DMS 273 treated with DMSO at 0.1 percent for 48 hours (cell line): ENCODE measurements at regions not wholly inside any gene's neighbourhood (a gene's known extent, or its start where the extent isn't known, plus 50 kb on each side); places are given as distances from the start of the nearest gene placed in this dataset.
"Not testable (repeated sequence)": the region's sequence is repeated elsewhere in the genome, so short reads cannot be mapped to it uniquely, and the experiment has no call there.

Experiments
- DNase-seq: peaks from one replicate; lab custom pipeline; 2025; lab: John Stamatoyannopoulos, UW

DNA sequence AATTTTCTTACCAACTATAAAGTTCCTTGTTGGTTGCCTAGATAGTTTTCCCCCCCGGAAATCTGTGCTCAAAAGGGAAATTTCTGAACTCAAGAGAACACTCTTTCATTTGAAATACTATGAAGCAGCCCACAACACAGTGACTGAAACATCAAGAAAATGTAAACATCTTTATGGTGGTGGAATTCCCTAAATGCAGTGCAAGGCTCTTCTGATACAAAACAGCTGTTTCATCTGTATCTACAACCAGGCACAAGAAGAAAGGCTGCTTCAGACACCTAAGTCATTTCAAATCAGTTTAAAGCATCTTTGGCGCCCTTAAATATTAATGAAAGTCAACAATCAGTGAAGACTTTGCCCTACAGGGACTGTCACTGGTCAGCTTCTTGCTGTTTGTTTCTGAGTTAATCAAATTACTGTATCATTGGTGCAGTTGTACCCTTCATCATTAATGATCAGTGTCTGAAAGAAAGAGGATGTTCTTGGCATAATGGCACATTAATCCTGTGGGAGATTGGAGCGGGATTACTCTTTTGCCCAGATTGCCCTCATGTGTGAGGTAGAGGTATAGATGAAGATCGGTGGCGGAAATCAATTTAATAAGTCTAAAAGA is 947.0 kb downstream of the NR2F1-AS1 start:
- no peak for DNase-seq

DNA sequence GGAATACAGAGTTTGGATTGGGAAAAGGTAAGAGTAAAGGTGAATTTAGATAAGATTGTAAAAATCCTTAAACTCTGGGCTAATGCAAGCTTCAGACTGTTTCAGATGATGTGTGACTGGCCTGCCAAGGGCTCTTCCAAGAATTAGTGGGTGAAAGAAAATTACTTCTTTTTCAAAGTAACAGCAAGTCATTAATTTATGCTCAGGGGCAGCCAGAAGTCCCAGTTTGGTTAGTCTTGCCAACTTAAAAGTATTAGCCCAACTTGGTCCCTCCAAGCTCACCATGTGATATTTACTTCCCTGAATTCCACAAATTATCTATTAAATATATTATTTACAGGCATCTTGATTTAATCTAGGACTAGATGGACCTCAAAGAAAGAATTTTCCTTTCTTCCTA is 947.8 kb downstream of the NR2F1-AS1 start:
- DNase-seq, result no peak

DNA sequence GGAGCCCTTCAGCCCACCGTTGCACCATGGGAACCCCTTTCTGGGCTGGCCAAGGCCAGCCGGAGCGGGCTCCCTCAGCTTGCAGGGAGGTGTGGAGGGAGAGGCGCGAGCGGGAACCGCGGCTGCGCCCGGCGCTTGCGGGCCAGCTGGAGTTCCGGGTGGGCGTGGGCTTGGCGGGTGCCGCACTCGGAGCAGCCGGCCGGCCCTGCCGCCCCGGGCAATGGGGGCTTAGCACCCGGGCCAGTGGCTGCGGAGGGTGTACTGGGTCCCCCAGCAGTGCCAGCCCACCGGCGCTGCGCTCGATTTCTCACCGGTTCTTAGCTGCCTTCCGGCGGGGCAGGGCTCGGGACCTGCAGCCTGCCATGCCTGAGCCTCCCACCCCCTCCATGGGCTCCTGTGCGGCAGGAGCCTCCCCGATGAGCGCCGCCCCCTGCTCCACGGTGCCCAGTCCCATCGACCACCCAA is 949.8 kb downstream of the NR2F1-AS1 start:
- not testable (repeated sequence) for DNase-seq

DNA sequence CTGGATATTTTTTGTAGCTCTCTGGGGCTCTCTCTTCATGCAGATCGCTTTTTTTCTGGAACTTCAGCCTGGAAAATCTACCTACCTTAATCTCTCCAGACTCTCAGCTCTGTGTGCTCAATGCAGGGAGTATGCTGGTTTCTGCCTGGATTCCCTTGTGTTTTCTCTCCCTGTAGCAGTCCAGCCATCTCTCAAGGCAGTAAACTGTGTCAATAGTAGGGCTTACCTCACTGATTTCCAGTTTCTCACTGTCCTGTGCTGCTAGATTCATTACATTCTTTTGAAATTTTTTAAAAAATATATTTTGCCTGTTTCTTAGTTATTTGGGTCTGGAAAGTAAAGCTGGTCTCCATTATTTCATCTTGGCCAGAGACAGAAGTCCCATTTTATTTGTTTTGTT is 951.4 kb downstream of the NR2F1-AS1 start:
- DNase-seq, result no peak

DNA sequence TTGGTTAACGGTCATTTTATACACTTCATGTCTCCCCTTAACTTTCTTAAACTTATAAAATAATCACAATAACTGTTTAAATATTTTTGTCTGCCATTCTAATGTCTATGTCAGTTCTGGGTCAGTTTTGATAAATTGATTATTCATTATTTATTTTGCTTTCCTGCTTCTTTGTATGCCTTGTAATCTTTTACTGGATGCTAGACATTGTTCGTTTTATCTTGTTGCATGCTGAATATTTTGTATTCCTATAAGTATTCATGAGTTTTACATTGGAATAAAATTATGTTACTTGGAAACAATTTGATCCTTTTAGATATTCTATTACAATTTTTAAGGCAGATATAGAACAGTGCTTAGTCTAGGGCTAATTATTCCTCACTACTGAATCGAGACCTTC is 952.0 kb downstream of the NR2F1-AS1 start:
- no peak for DNase-seq

DNA sequence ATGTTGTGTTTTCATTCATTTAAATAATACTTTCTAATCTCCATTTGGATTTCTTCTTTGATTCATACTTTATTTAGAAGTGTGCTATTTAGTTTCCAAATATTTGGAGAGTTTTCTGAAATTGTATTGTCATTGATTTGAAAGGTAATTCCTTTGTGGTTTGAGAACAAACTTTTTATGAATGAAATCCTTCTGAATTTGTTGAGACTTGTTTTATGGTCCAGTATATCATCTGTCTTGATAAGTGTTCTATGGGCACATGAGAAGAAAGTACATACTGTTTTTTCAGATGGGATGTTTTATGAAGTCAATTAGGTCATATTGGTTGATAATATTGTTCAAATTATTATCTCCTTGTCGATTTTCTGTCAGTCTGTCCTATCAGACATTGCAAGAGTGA is 953.8 kb downstream of the NR2F1-AS1 start:
- DNase-seq, result no peak

DNA sequence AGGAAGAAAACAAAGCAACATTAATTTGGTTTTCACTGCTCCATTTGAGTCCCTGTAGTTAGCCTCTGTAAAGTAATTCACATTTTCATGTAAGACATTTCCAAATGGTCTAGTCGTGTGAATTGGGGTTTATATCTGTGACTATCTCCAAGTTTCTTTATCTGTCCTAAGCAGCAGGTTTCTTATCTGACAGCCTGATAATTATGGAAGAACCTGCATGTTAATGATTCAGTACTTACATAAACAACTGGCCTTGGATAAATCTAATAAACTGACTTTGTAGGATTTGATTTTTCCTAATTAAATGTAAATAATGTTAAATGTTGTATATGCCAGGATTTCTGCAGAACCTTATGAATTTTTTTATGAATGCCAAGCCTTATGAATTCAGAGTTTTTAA is 964.9 kb downstream of the NR2F1-AS1 start:
- DNase-seq, result no peak

DNA sequence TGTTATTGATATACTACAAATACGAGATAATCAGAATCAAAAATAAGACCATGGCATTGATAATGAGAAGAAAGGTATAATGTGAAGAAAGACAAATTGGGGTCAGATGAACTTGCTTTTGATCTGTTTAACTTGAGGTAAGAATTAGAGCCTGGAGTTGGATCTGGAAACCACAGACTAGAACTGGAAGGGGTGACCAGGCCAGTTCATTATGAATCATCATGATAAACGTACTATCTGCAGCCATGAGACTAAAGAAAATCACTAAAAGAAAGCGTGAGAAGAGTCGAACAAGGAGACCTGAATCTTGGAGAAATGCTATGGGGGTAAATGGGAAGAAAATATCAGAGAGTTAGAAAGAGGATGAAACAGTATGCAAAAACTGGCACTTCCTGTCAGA is 967.5 kb downstream of the NR2F1-AS1 start:
- no peak for DNase-seq

DNA sequence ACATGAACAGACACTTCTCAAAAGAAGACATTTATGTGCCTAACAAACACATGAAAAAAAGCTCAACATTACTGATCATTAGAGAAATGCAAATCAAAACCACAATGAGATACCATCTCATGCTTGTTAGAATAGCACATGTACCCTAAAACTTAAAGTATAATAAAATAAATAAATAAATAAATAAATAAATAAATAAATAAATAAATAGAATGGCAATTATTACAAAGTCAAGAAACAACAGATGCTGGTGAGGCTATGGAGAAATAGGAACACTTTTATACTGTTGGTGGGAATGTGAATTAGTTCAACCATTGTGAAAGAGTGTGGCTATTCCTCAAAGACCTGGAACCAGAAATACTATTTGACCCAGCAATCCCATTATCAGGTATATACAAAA is 970.6 kb downstream of the NR2F1-AS1 start:
- not testable (repeated sequence) for DNase-seq

DNA sequence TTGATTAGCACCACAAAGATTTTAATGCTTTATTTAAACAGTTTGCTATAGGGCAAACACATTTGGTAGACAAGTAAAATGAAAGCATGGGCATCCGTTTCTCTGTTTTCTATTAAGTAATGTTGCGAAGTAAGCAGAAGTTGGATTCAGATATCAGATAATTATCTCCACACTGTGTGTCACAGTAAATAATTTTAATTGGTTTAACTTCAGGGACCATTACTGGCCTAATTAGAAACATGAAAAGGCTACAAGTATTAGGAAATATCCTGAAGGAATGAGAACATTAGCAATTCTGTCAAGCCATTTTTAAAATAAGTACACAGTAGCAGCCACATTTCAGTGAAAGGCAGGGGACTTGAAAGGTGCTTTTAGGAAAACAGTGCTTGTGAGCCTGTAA is 975.4 kb downstream of the NR2F1-AS1 start:
- no peak for DNase-seq

DNA sequence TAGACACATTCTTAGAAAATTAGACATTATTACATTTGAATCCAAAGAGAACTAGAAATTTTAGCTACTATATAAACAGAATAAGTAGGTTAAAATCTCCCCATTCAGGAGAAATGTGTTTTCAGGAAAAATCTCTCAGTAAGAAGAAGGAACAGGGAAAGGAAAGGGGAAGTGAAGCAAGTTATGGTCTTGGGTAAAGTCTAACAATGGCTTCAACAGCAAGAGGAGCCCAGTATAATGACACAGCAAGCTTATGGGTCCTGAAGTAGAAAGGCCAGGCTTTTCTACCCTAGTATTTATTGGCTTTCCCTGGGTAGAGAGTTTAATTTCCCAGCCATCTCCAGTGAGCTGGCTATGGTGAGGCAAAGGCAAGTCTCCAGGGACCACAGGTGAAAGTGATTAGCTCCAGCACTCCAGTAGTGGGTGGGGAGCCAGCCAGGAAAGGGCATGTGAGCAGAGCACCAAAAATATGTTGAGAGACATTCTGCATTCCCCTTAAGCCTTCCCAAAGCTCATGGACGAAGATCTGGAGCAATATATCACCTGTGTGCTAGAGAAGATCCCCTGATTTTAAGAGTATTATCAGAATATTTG is 981.7 kb downstream of the NR2F1-AS1 start:
- DNase-seq, result no peak

DNA sequence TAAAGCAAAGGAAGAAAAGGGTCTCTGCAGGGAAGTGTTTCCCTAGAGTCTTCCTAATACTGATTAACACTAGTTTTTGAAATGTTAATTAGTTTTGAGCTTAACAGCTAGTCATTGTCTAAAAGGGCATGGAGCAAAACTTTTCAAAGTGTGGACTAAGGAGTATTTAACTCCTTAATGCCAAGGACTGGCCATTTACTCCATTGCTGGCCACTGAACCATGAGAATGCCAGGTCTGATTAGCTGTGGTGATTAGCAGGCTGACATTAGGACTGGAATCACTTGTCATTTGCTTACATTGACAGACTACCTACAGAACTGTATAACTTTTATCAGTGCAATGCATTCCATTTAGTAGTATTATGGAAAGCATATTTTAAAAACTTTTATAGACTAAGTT is 987.0 kb downstream of the NR2F1-AS1 start:
- no peak for DNase-seq

DNA sequence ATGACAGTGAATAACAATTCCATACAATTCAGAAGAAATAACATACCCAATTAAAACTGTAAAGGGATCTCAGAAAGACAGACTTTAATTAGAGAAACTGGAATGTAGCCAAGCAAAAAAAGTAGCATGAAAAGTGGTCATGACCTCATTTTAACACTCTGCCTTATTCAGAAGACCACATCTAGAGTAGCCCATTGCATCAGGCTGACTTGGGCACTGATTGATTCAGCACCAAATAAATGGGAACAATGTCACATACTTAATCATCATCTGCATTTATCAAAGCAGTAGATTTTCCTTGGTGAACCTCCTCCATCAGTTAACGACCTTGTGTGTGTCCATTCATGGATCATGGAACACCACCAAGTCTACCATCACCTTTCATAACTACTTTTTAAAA is 992.1 kb downstream of the NR2F1-AS1 start:
- no peak for DNase-seq

DNA sequence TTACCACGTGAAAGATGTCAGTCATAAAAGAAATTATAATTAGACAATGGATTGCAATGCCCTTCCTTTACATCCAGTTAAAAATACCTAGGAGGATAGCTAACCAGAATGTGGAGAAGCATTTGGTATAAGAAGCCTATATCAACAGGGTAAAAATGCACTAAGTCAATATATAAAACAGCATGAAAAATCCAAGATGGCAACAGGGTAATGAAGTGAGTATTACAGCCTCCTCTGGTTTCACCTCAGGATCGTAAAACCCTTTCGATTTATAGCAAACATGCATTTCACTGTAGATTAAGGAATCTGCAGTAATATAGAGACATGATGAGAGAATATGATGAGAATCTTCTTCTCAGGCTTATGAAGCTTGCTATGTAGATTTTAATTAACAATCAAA is 999.3 kb downstream of the NR2F1-AS1 start:
- DNase-seq, result no peak

DNA sequence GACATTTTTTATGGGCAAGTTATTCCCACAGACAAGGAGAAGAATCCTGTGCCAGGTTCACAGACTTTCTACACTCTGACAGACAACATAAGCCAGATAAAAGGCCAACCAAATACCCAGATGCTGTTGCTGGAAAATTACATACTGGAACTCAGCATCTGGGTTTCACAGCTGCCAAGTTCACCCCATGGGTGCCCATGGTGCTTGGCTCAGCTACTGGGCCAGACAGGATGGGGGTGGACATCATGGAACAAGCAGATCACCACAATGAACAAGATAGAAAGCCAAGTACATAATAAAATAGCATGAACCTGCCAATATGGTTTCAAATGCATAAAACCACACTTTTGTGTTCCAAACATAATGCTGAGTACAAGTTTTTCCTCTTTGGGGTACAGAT is 999.8 kb downstream of the NR2F1-AS1 start:
- no peak for DNase-seq

DNA sequence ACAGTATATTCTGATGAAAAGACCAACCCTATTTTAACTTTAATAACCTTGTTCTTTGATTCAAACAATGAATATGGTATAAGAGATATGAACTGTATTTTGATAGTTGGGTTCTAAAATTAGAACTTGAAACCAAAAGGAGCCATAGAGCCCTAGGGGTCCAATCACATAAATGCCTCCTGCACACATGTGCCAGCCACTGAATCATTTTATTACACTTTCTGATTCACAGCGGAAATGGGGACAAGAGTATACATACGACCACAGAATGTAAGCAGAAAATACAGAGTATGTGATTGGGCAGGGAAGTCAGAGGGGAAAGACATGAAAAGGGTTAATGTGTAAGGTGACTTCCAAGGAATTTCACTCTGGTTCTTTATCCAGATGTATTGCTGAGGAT is 1000.2 kb downstream of the NR2F1-AS1 start:
- DNase-seq, result no peak

DNA sequence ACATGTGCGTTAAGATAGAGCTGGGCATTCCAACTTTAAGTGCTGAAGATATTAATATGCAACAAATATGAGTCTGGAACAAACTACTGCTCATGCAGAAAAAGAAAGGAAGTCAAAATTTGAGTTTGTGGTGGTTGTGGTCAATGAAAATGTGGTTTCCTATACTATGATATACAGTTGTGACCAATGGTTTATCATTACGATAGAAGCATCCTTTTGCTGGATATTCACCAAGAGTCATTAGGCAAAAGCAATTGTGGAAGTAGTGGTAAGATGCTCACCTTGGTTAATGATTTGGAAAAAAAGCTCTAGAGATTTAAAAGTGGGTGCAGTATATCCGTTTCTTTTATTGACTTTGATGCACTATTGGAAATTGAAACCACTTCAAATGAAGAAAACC is 1007.0 kb downstream of the NR2F1-AS1 start:
- no peak for DNase-seq

DNA sequence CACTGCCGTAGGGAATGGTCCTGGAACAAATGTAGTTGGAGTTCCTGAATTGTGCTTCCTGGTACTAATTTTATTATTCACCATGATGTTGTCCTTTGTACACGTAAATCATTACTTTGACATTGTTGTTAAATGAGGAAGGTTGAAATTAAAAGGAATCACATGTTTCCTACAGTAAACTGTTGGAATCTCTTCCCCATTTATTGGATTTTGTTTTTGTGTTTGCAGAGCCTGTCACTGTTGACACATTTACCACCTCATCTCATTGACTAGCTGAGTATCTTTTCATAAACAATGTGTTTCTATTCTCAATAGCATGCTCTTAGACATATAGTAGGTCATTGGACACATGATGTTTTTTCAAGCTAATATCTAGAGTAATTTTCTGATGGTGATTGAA is 1012.5 kb downstream of the NR2F1-AS1 start:
- no peak for DNase-seq

DNA sequence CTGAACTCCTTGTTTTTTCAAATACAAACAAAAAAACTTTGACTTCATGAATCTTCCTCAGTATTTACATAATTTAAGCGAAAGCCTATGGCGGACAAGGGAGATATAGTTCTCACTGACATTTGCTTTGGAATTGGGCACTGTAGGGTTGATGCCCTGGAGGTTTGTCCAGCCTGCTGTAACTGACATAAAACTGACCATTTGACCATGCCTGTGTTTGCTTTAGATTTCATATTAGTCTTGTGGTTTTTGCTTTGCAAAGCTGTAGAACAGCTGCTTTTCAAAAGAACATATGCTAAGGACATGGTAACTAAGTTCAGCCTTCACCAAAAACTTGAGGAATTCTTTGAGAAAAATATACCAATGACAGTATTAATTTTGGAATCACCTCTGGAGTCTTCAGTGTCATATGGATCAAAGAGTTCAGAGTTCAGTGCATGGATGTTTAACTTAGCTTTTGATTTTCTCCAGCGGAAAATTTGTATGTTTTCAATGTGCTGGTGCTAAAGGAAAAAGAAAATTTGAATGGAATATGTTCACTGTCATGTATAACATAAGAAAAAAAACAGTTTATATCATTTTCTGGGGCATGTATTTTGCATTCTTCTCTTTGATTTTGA is 1013.1 kb downstream of the NR2F1-AS1 start:
- DNase-seq, result no peak

DNA sequence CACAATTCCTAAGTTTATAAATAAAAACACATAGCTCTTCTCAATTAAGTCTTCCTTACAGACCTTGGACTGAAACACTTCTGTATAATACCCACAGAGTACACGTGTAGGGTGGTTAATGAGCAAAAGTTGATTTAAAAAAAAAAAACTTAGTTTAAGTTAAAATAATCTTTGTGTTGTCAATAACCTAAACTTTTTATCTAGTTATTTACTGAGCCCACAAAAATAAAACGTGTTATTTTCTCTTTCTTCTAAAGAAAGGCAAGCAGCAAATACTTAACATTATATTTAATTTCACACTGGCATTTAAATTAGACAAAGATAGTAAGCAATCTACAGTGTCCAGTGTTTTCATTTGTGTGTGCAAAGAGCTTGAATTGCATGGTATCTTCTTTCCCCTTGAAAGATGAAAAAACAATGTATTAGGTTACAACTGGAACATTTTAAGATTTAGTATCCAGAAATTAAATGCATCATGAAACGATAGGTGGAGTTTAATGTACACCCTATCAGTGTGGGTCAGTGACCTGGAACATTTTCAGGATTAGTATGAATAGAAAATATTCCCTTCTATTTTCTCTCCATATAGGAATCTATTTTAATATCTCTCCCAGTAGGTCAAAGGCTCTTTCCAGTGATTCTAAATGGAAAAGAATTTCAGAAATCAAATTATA is 1014.8 kb downstream of the NR2F1-AS1 start:
- DNase-seq, result no peak

DNA sequence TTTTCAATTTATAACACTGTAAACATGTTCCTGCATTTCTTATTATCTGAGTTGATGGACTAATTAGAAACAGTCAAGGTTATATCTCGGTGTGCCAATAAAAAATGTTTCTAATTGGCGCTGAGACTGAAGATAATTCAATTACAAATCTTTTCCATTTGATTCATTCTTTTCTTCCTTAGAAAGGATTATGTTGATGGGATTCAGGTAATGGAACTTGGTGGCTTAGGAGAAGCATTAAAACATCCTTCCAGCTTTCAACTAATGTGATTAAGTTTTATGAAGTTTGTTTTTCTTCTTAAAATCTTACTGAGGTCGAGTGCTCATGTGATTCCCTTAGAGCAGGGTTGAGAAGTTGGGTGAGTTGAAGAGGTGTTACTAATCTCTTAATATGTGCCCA is 1015.3 kb downstream of the NR2F1-AS1 start:
- no peak for DNase-seq

DNA sequence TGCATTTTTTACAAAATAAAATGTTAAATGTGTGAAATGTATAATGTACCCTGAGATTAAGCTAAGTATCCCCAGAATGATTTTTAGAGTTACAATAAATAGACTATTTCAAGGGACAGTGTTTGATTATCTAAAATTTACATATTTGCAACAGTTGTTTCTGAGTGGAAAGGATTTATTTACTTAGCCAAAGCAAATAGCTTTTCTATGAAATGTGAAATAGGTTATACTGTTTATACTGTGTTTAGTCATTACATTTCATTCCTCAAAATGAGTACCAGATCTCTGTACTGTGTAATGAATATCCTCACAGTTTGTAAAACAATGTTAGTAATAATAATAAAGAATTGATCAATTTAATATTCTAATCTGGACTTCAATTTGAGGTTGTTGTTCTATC is 1019.0 kb downstream of the NR2F1-AS1 start:
- no peak for DNase-seq

DNA sequence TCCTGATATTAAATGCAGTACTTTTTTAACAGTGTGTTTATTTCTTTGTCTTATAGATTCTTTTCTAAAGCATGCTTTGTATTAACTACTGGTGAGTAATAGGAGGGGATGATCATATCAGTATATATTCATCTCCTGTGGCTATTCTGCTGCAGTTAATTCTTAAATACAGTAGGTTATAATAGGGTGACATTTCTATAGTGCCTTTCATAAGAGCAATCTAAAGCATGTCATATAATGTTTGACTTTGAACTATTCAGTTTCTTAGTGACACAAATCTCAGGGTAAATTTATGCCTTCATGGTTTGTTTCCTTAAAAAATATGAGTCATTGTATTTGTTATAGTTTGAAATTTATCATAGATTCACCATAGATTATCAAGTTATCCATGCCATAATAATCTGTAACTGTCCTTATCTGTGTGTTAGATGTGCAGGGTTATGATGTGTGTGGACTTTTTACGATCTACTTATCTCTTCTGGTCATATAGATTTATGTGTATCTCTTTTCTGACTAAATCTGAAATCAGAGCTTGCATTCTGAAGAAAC is 1019.5 kb downstream of the NR2F1-AS1 start:
- no peak for DNase-seq
